ENCODE measurements at regions not wholly inside any gene's neighbourhood (a gene's known extent, or its start where the extent isn't known, plus 50 kb on each side); places are given as distances from the start of the nearest gene placed in this dataset.

- TF ChIP-seq POLR2A (IDR thresholded peaks at IDR 0.05; ENCODE audit: low read length) (no peak), GATA1 (IDR thresholded peaks at IDR 0.05; ENCODE audit: low read depth, low read length) (no peak)
Observed at GRCh38 chr5:21574961-21575360, 1278.2 kb downstream of the CDH12 start.
